ENCODE measurements at regions not wholly inside any gene's neighbourhood (a gene's known extent, or its start where the extent isn't known, plus 50 kb on each side); places are given as distances from the start of the nearest gene placed in this dataset.
"Not testable (repeated sequence)": the region's sequence is repeated elsewhere in the genome, so short reads cannot be mapped to it uniquely, and the experiment has no call there.

DNA sequence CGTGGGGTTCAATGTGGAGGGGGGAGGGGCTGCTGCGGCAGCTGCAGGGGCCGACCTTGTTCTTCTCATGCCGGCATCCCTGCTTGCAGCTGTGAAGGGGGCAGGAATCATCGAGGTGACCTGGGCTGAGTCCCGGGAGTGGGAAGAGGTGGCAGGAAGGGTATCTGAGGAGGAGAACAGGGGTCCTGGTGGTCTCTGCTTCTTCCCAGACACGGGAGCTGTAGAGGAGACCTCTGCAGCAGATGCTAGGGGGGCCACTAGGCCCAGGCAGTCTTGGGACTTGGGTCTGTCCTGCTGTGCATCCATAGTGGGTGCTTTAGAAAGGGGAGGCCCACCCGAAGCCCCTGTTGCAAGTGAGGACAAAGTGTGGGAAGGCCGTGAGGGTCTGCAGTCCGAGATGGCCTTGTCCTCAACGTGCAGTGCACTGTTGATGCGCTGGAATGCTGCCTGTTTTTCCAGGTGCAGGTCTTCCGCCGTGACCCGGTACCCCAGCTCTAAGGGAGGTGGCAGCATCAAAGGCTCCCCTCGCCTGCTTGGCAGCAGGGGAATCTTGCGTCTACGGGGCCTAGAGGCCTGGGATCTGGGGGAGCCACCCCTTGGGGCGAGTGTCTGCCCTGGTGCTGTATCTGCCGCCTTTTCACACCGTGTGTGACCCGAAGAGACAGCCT is 1370.0 kb downstream of the CDH12 start:
- DNase-seq: not testable (repeated sequence)

DNA sequence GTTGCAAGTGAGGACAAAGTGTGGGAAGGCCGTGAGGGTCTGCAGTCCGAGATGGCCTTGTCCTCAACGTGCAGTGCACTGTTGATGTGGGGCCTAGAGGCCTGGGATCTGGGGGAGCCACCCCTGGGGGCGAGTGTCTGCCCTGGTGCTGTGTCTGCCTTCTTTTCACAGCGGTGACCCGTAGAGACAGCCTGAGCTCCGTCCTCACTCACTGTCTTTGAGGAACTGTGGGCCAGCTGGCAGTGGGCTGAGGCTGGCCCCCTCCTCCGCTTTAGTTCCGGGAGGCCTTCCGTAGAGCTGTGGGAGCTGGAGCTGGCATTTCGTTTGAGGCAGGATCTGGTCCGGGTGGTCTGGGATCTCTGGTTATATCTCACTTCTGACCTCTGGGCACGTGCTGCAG is 1370.6 kb downstream of the CDH12 start:
- DNase-seq: not testable (repeated sequence)

DNA sequence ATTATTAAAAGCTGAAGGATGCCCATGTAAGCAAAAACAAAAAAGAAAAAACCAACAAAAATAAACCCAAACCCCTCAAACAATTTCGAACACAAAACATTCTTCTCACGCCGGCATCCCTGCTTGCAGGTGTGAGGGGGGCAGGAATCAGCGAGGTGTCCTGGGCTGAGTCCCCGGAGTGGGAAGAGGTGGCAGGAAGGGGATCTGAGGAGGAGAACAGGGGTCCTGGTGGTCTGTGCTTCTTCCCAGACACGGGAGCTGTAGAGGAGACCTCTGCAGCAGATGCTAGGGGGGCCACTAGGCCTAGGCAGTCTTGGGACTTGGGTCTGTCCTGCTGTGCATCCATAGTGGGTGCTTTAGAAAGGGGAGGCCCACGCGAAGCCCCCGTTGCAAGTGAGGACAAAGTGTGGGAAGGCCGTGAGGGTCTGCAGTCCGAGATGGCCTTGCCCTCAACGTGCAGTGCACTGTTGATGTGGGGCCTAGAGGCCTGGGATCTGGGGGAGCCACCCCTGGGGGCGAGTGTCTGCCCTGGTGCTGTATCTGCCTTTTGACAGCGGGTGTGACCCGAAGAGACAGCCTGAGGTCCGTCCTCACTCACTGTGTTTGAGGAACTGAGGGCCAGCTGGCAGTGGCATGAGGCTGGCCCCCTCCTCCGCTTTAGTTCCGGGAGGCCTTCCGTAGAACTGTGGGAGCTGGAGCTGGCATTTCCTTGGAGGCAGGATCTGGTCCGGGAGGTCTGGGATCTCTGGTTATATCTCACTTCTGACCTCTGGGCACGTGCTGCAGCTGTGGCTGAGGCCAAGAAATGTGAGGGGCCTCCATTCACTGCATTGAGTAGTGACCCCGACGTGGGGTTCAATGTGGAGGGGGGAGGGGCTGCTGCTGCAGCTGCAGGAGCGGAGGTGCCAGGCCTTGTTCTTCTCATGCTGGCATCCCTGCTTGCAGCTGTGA is 1371.5 kb downstream of the CDH12 start:
- not testable (repeated sequence) for DNase-seq

DNA sequence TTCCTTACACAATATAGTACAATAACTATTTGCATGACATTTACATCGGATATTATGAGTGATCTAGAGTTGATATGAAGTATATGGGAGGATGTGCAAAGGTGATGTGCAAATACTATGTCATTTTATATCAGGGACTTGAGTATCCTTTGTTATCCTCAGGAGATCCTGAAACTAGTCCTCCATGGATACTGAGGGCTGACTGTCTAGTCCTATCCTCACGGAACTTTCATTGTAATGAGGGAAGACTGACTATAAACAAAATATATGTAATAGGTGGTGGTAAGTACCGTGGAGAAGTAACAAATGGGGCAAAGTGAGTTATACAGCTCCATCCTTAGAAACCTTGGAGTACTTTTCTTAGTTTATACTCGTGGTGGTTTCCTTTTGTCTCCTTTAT is 1373.1 kb downstream of the CDH12 start:
- not testable (repeated sequence) for DNase-seq

DNA sequence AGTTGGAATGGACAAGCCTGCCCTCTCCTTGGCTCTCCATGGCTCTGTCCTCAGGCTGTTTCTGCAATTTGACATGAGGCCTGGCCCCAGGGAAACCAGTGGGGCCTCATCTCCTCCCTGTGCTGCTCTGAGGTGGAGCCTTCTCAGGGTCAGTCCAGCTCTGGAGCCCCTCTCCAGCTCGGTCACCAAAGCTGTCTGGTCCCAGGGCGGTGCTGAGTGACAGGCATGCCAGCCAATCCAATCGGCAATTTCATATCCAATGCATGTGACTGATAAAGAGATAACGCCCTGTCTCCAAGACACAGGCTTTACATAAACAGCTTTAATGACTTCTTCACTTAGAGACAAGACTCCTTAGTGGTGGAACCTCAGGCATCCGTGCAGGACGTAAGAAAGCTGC is 1379.2 kb downstream of the CDH12 start:
- DNase-seq: not testable (repeated sequence)

DNA sequence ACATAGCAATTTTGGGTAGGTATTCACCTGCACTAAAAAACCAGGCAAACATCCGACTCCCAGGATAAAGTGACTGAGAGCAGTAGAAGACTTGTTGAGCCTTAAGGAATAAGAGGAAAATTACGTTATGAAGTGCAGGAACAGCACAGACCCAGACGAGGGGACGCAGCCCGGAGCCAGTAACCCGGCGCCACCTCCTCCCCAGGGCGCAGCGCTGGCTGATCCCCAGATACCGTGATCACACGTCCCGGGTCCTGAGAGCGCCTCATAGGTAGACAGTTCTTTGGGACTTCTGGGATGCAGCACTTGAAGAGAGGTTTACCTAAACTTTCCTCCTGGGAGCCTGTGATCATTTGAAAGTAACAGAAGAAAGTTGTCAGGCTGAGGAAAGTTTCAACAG is 1379.7 kb downstream of the CDH12 start:
- DNase-seq: not testable (repeated sequence)

DNA sequence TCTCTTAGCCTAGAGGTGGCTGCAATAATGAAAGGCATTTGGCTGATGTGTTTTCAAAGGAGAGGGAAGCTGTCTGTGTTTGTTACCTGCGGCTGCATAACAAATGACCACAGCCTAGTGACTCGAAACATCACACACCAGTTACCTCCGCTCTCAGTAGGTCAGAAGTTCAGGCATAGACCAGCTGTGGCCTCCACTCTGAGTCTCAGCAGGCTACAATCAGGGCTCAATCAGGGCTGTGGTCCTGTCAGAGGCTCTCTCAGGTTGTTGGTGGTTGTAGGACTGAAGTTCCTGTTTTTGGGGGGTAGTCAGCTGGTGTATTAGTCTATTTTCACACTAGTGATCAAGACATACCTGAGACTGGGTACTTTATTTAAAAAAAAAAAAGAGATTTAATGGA is 1381.5 kb downstream of the CDH12 start:
- DNase-seq: not testable (repeated sequence)

DNA sequence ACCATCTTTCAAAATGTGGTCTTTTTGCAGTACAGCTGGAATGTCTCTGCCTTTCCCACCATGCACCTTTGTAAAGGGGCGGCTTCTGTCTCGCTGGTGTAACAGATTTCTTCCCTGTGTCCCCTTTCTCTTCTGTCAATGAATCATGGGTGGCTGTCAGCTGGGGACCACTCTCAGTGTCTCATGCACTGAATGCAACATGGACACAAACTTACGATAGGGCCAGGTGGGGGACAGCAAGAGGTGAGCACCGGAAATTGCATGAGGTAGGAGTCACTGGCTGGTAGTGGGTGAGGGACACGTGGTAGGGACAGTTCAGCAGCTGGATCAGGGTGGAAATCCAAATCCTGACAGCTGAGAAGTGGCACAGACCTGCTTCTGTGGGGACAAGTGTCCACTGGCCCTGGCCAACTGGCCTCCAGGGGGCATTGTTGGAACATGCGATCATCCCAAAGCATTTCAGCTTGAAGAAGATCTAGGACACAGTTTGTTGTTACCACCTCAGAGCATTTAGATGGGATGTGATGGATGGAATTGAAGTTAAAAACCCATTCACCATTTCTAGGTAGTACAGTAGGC is 1383.5 kb downstream of the CDH12 start:
- DNase-seq: not testable (repeated sequence)

DNA sequence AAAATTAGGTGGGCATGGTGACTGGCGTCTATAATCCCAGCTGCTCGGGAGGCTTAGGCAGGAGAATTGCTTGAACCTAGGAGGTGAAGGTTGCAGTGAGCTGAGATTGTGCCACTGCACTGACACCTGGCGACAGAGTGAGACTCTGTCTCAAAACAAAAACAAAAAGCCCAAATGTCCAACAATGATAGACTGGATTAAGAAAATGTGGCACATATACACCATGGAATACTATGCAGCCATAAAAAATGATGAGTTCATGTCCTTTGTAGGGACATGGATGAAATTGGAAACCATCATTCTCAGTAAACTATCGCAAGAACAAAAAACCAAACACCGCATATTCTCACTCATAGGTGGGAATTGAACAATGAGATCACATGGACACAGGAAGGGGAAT is 1385.6 kb downstream of the CDH12 start:
- DNase-seq: not testable (repeated sequence)

DNA sequence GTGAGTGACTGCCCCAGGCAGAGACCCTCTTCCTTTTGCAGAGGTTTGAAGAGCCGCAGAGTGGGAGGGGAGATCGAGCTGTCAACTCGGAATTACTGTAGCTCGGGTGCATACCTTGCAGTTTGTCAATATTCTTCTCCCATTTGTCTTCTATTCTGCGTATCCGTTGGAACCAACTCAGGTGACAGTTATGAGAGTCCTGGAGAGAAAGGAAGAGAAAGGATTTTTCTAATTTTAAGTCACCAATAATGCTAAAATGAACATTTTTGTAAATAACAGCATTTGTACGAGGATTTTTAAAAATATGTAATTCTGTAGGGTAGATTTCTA is 1393.4 kb downstream of the CDH12 start:
- DNase-seq: not testable (repeated sequence)

DNA sequence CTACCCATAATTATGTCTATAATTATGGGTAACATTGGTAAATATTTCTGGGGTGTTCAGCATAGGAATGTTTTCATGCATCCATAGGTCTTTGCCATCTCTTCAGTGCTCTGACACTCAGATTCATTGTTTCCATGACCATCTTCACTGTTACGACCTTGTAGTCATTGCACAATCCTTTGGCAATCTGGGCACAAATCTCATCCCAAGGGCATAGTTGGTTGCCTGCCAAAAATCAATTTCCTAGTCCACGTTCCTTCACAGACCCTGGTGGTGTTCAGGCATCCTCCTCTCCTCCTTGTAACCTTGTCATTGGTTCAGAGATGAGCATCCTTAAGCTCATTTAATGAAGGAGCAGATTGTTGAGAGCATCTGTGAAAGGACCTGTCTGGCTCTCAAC is 1400.7 kb downstream of the CDH12 start:
- DNase-seq: no peak

DNA sequence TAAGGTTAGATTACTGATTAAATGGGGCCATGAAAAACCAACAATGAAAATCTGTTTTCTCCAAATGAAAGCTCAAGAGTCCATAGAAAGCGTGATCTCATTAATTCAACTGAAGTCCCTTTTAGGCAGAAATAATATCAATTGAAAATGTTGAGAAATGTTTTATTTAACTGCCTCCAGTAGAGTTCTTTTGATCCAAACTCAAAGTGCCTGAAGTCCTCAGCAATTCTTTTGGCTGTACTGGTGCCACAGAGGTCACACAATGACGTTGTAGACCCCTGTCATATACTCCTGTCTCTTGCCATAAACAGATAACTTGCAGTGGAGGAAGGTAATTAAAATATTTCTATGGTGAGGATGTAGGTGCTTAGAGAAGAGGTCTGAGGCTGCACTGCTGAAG is 1420.5 kb downstream of the CDH12 start:
- DNase-seq: no peak

DNA sequence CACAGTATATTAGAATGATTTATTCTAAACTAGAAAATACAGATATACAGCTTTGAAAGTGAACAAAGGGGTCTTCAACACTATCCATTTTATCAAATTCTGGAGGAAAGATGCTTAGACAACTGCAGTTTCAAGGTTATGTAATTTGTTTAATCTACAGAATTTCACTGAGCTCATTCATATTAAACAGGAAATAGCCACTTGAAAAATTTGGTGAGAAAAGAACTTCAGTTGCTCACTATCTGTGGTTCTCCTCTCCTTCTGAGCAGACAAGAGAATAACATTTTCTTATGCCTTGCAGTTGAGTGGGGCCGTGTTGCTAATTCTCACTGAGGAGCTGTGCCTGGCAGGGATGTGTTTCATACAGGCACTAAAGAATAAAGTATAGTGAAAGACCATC is 1428.2 kb downstream of the CDH12 start:
- DNase-seq: no peak

DNA sequence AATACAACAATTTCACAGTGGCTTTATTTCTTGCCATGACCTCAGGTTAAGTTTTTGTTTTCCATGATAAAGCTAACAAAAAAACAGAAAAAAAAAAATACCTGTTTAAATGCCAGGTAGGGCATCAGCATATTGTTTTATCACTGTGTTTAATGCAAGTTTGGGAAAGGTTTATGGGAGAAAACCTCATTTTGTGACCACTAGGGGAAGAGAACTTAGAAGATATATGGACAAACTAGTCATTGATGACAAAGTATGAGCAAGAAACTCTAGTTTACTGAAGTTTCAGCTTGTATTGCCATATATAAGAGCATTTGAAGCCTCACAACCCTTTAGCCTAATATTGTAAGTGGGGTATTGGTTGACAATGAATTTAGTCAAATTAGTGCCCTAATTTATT is 1431.4 kb upstream of the CDH18 start:
- no peak for DNase-seq

DNA sequence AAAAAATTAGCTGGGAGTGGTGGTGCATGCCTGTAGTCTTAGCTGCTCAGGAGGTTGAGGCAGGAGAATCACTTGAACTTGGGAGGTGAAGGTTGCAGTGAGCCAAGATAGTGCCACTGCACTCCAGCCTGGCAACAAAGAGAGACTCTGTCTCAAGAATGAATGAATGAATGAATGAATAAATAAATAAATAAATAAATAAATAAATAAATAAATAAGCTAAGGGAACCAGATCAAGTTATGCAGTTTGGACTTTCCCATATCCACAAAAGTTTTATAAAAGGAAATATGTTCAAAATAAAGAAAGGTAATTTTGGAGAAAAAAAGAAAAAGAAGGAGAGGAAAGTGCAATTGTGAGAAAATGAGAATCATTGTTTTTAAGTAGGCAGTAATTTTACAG is 1414.1 kb upstream of the CDH18 start:
- DNase-seq: not testable (repeated sequence)

DNA sequence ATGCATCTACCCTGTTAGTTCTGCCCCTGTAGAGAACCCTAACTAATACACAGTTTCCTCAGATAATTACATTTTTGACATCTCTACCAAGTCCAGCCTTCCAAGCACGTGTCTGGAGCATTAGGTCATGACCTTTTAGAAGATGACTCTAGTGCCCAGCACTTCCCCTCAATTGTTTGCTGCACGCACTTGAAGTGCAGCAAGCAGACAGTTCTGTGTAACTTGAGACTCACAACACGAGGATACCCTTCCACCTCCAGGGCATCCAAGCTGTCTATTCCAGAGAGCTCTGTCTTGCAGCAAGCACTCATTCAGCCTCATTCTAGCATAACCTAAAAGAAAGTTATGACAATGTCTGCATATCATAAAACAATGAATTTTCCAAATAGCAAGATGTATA is 1410.5 kb upstream of the CDH18 start:
- no peak for DNase-seq

DNA sequence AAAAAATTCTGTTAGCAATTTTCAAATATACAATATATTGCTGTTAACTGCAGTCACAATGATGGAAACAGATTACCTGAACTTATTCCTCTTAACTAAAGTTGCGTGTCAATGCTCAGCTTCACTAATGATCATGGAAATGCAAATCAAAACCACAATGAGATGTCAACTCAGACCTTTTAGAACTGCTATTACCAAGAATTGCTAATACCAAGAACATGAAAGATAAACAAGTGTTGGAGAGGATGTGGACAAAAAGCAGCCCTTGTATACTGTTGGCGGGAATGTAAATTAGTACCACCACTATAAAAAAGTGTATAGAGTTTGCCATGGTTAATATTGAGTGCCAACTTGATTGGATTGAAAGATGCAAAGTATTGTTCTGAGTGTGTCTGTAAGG is 1409.7 kb upstream of the CDH18 start:
- no peak for DNase-seq

DNA sequence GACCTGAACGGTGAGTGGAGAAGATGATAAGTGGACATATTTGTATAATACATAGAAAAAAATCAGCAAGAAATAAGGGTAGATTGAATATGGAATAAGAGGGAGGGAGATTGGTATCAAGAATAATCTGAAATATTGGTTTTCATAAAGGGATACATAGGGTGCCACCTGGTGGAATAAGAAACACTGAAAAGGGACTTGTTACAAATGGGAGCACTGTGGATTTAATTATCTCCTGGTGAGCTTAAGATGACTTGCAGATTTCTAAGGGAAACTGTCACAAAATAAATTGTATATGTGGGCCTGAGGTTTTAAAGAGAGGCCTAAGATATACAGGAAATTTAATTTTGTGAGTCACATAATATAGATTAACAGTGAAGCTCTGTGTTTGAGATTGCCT is 1403.5 kb upstream of the CDH18 start:
- DNase-seq: no peak

DNA sequence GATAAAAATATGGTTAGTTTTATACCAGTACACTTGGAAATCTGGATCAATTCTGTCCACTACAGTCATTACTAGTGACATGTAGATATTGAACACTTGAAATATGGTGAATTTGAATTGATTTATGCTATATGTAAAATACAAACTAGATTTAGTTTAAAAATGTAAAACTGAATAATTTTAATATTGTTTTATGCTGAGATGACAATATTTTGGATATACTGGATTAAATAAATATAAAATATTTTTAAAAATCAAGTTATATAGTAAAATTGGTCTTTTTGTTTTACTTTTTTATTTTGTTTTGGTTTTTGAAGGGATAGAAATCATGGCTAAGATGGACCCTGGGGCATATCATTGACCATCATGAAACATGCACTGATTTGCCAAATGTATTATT is 1372.8 kb upstream of the CDH18 start:
- not testable (repeated sequence) for DNase-seq

DNA sequence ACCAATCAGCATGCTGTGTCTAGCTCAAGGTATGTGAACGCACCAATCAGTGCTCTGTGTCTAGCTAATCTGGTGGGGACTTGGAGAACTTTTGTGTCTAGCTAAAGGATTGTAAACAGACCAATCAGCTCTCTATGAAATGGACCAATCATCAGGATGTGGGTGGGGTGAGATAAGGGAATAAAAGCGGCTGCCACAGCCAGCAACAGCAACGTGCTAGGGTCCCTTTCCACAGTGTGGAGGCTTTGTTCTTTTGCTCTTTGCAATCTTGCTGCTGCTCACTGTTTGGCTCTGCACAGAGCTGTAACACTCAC is 1353.9 kb upstream of the CDH18 start:
- not testable (repeated sequence) for DNase-seq

DNA sequence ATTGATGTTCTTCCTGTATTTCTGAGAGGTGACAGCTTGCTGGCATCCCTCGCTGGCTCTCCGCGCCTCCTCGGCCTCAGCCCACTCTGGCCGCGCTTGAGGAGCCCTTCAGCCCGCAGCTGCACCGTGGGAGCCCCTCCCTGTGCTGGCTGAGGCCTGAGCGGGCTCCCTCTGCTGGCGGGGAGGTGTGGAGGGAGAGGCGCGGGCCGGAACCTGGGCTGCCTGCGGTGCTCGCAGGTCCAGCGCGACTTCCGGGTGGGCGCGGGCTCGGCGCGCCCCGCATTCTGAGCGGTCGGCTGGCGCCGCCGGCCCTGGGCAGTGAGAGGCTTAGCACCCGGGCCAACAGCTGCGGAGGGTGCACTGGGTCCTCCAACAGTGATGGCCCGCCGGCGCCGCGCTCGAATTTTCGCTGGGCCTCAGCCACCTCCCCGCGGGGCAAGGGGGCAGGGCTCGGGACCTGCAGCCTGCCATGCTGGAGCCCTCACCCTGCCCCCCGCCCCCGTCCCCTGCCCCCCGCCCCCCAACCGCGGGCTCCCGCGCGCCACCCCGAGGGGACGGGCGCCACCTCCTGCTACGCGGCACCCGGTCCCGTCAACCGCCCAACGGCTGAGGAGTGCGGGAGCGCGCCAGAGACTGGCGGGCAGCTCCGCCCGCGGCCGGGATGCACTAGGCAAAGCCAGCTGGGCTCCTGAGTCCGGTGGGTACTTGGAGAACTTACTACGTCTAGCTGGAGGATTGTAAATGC is 1353.4 kb upstream of the CDH18 start:
- not testable (repeated sequence) for DNase-seq

DNA sequence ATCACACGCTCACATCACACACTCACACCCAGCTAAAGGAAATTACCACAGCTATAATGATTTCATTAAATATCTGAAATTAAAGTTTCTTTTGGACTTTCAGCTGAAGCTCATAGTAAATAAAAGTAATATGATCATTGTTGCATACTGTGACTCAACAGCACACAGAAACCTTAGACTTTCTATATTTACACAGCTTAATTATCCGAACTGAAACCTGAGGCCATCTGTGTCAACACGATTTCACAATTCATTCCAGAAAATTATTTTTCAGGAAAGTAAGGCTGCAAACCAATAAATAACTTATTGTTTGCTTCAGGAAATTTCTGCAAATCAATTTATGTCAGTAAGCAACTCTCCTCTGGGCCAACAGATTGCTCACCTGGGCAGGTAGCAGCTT is 1352.2 kb upstream of the CDH18 start:
- DNase-seq: peak; percentile 46

DNA sequence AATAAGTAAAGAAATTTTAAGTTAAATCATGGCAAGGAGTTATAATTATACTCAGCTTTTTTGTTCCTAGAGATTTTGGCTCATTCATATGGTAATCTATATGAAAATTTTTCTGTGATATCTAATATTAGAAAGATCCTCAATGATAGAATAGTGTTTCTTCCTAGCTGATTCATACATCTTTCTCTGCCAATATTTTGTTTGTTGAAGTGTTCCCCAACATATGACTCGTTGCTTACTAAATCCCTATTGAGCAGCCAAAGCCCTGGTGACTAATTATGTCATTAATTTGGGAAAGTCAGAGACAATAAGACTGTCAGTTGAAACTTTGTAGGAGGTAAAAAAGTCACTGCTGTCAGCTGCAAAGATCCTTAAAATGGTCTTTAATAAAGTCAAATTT is 1348.5 kb upstream of the CDH18 start:
- not testable (repeated sequence) for DNase-seq

Data from NCI-H1694 treated with DMSO at 0.1 percent for 48 hours (cell line).